ENCODE measurements at regions not wholly inside any gene's neighbourhood (a gene's known extent, or its start where the extent isn't known, plus 50 kb on each side); places are given as distances from the start of the nearest gene placed in this dataset.
A peak's percentile ranks its signal among the peaks of the same experiment; 100 is the strongest.

GRCh38 chr1:199719156-199719842, 308.2 kb upstream of the NR5A2 start:
- DNase-seq = no peak

- no peak for DNase-seq
Measured at GRCh38 chr1:199720496-199720895, 307.0 kb upstream of the NR5A2 start.

DNA sequence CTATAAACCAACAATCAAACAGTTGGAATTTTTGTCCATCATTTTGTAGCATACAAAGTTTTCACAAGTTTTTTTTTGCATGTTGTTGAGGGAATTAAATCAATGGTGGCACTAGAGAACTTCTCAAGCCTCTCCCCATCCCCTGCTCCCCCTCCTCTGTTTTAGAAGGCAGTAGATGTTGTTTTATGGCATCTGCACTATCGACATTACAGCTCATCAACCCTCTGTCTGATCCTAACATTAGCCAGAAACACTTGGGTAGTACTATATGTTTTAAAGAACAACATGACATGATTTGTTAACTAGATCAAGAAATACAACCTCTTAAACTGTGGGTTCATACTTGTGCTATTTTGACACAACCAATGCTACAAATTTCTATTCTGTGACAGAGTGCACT, 306.5 kb upstream of the NR5A2 start:
- DNase-seq = no peak

- DNase-seq = no peak
Measured at GRCh38 chr1:199723250-199723956, 304.1 kb upstream of the NR5A2 start.

DNA sequence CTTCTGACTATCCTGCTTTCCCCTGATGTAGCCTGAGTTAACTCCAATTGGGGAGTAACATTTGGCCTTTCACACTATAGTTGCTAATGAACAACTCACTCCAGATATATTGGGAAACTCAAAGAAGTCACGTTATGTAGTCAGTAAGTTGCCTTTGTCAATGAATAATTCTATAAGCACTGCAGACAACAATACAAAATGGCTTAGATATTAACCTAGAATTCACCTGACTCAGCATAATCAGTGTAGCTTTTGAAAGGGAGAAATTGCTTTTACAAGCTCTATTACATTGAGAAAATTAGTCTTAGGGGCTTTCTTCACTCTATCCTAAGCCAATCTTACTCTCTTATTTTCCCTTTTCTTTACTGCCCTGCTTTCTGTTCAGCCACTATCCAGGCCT, 303.5 kb upstream of the NR5A2 start:
- no peak for DNase-seq

DNA sequence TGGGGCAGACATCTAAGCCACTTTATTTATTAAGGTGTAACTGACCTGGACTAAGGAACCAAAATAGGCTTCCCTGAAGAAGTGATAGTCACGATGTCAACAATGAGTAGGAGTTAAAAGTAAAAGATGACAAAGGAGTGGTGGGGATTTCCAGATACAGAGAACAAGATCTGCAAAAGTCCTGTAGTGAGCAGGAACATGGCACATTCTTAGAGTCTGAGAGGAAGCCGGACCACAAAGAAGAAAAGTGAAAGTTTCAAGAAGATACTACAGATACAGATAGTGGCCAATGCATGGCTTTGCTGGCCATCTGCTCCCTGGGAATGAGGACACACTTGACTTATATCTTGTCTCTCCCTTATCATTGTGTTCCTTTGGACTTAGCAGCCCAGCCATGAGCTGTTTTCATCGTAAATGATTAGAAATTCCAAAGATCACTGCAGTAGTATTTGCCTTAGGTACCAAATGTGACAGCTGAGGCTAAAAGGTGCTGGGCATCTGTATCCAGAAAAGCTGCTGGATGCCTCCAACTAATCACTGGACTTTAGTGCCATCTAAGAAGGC, 302.4 kb upstream of the NR5A2 start:
- DNase-seq = peak in 1 of 5 experiments; percentile 1

GRCh38 chr1:199727682-199728081, 299.8 kb upstream of the NR5A2 start:
- DNase-seq = no peak

GRCh38 chr1:199728345-199728744, 299.2 kb upstream of the NR5A2 start:
- DNase-seq = no peak

DNA sequence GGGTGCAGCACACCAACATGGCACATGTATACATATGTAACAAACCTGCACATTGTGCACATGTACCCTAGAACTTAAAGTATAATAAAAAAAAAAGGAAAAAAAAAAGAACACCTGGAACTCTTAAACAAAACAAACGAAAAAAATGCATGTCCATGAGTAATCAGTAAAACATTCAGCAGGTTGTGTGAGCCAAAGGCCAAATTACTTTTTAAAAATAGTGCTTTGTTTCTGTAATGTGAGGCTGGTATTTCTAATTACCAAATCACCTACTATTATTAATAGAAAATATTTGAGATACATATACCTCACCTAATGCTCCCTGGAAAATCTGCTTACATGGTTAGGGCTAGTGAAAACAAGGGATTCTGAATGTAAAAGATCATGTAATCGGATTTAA, 294.4 kb upstream of the NR5A2 start:
- no peak for DNase-seq

- DNase-seq = no peak
Measured at GRCh38 chr1:199734186-199734585, 293.3 kb upstream of the NR5A2 start.

GRCh38 chr1:199735660-199736059, 291.9 kb upstream of the NR5A2 start:
- no peak for DNase-seq

DNA sequence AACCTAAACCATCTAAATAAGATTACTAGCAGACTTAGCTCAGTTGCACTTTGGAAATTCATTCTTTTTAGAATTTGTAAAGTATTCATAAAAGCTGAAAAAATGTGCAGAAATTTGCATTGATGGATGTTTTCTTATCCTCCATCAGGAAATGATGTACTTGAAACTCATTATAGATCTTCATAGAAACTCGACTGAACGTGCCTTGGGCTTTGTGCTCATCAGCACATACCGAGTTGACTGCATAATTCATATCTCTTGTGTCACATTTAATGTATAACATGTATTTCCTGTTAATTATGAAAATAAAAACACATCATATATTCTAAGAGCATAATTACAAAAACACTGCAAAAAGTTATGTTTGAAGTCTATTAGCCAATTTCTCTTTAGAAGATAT, 290.9 kb upstream of the NR5A2 start:
- no peak for DNase-seq

DNA sequence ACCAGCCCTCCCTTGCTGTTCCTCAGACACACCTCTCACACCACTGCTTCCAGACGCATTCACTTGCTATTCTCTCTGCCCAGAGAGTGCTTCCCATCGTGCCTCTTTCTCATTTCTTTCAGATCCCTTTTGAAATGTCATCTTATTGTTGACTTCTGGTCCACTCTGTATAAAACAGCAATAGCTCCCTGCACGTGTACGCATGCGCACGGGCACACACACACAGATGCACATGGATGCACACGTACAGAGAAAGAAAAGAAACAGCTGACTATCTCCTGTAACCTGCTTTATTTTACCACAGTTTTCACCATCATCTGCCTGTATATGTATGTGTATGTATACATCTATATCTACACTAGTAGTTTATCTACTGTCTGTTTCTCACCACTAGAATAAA, 285.9 kb upstream of the NR5A2 start:
- DNase-seq = no peak

DNA sequence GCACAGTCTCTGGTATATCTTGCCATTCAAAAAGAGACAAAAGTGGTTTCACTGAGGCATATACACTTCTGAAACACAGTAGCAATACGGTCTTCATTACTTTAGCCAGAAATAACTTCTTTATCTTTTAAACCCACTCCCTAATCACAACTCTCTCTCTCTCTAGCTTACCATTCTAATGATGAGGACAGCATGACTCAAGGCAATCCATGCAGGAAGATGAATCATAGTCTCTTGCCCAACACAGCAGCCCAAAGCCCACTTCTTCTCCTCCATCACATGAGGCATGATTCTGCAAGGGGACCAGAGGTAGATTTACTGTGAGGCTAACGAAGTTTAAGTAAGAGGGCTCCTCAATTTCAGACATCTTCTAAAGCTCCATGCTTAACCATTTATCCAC, 285.0 kb upstream of the NR5A2 start:
- DNase-seq = no peak

DNA sequence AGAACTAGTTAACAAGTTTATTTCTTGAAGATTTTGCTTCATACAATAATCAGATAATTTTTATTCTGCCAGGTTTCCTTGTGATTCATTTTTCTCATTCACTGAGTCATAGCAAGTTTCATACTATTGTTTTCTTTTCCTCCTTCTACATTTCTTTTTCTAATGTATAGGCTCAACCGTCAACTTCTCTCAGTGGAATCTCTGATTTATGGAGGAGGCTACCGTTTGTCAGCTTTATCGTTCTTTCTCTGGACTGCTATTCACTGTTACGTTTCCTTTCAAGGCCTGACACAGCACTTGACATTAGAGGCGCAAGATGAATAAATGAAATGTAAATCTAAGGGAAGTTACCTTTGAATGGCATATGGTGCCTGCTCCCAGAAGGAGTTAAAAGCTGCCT, 284.3 kb upstream of the NR5A2 start:
- DNase-seq = no peak

GRCh38 chr1:199746666-199747384, 280.7 kb upstream of the NR5A2 start:
- DNase-seq = no peak

- no peak for DNase-seq
Measured at GRCh38 chr1:199747984-199748383, 279.5 kb upstream of the NR5A2 start.

DNA sequence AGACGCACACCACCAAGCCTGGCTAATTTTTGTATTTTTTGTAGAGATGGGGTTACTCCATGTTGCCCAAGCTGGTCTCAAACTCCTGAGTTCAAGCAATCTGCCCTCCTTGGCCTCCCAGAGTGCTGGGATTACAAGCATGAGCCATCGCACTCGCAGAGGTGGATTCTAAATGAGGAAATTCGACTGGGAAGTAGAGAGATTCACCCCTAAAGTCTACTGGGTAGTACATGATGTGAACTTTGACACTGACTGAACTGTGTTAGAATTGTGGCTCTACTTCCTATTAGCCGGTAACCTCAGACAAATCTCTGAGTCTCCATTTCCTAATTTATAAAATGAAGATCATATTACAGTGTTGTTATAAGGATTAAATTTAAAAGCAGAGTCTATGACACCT, 276.0 kb upstream of the NR5A2 start:
- DNase-seq = no peak

- no peak for DNase-seq
Measured at GRCh38 chr1:199751962-199752687, 275.4 kb upstream of the NR5A2 start.

DNA sequence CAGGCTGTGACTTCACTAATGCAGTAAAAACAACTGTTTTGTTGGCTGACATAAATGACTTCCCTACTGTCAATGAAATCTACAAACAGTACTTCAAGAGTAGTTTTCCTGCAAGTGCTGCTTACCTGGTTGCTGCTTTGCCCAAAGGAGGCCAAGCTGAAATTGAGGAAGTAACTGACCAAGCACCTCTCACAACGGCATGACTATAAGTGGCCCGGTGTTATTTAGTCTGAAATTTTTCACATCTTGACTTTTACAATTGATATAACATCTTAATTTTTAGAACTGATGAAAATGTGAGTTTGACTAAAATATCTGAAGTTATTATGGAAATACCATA, 274.9 kb upstream of the NR5A2 start:
- DNase-seq = no peak

DNA sequence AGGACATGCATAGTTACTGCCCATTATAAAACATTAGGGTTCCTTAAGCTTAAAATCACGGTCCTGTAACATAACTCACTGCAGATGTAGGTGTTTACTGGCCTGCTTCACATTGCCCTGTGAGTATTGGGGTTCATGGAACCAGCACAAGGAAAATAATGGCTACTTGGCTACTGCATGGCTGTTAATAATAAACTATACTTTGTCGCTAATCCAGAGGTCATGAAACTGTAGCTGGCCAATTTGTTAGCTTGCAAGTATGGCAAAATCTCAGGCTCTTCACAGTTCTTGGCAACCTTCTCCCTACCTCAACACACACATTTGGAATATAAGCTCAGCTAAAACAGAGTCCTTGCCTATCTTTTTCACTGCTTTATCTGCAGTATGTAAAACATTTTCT, 274.0 kb upstream of the NR5A2 start:
- no peak for DNase-seq

GRCh38 chr1:199756066-199756465, 271.4 kb upstream of the NR5A2 start:
- no peak for DNase-seq

DNA sequence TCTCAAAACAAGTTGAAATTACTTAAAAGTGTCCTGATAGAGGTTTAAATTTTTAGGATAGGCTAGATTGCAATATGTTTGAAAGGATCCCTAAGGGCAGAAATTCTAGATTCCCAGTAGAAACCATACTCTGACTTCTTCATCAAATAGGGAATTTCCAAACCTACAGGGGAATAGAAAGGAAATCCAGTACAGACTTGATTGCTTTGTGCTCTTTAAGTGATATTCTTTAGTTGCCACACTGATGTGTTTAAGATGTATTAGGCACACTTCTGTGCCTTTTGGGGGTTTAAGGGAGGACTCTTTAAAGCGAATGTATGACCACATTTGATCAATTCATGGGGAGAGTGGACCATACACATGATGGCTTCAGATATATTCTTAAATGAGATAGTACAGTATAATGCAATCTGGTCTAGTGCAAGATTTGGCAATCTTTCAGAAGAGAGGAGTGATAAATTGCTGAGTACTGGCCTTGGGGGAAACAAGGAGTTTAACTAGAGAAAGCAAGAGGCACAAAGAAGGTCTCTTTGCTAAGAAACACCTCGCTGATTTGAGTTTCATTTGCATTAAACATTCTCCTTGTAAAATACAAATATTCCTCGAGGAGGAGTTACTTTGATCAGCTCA, 268.8 kb upstream of the NR5A2 start:
- DNase-seq = no peak

Measured in T-helper 2 cell (primary cell).